ENCODE measurements at regions not wholly inside any gene's neighbourhood (a gene's known extent, or its start where the extent isn't known, plus 50 kb on each side); places are given as distances from the start of the nearest gene placed in this dataset.
A peak's percentile ranks its signal among the peaks of the same experiment; 100 is the strongest.

- DNase-seq (ENCODE audit: low read depth) = peak; percentile 50
These were observed 95.6 kb upstream of the TJP1 start for GRCh38 chr15:29917600-29918597.

- DNase-seq (ENCODE audit: low read depth) = no peak
These were observed 92.3 kb upstream of the TJP1 start for GRCh38 chr15:29914511-29914926.

GRCh38 chr15:29913528-29914135 is 91.4 kb upstream of the TJP1 start:
- DNase-seq (ENCODE audit: low read depth) = peak; percentile 78

- DNase-seq (ENCODE audit: low read depth) = peak; percentile 40
These were observed 89.4 kb upstream of the TJP1 start for GRCh38 chr15:29911705-29912104.

- DNase-seq (ENCODE audit: low read depth) = no peak
These were observed 87.8 kb upstream of the TJP1 start for GRCh38 chr15:29910068-29910467.

GRCh38 chr15:29904757-29905417 is 82.6 kb upstream of the TJP1 start:
- DNase-seq (ENCODE audit: low read depth) = no peak

GRCh38 chr15:29903785-29904464 is 81.7 kb upstream of the TJP1 start:
- no peak for DNase-seq (ENCODE audit: low read depth)

- no peak for DNase-seq (ENCODE audit: low read depth)
These were observed 80.8 kb upstream of the TJP1 start for GRCh38 chr15:29903028-29903427.

- DNase-seq (ENCODE audit: low read depth) = no peak
These were observed 78.2 kb upstream of the TJP1 start for GRCh38 chr15:29900237-29901189.

- DNase-seq (ENCODE audit: low read depth) = no peak
These were observed 73.8 kb upstream of the TJP1 start for GRCh38 chr15:29896062-29896461.

GRCh38 chr15:29891096-29891457 is 68.8 kb upstream of the TJP1 start:
- DNase-seq (ENCODE audit: low read depth) = no peak

- no peak for DNase-seq (ENCODE audit: low read depth)
These were observed 68.2 kb upstream of the TJP1 start for GRCh38 chr15:29890336-29891095.

- DNase-seq (ENCODE audit: low read depth) = no peak
These were observed 67.5 kb upstream of the TJP1 start for GRCh38 chr15:29889542-29890329.

GRCh38 chr15:29888646-29889045 is 66.4 kb upstream of the TJP1 start:
- peak; percentile 67 for DNase-seq (ENCODE audit: low read depth)

- DNase-seq (ENCODE audit: low read depth) = no peak
These were observed 65.5 kb upstream of the TJP1 start for GRCh38 chr15:29887721-29888120.

- no peak for DNase-seq (ENCODE audit: low read depth)
These were observed 62.9 kb upstream of the TJP1 start for GRCh38 chr15:29885183-29885582.

GRCh38 chr15:29883126-29883525 is 60.9 kb upstream of the TJP1 start:
- peak; percentile 70 for DNase-seq (ENCODE audit: low read depth)

GRCh38 chr15:29880886-29881285 is 58.6 kb upstream of the TJP1 start:
- no peak for DNase-seq (ENCODE audit: low read depth)

- no peak for DNase-seq (ENCODE audit: low read depth)
These were observed 58.1 kb upstream of the TJP1 start for GRCh38 chr15:29880341-29880740.

GRCh38 chr15:29874977-29875376 is 52.7 kb upstream of the TJP1 start:
- DNase-seq (ENCODE audit: low read depth) = no peak

All from amniotic epithelial cell (primary cell).